Dermis blood vessel endothelial cell (primary cell): ENCODE measurements at regions not wholly inside any gene's neighbourhood (a gene's known extent, or its start where the extent isn't known, plus 50 kb on each side); places are given as distances from the start of the nearest gene placed in this dataset.

Experiments
- DNase-seq: peaks from one replicate; pipeline ENCODE4 v3.0.0; 2010

- DNase-seq: no peak
These were observed 157.0 kb upstream of the ID2 start for GRCh38 chr2:8524823-8525222.

- DNase-seq: no peak
These were observed 156.6 kb upstream of the ID2 start for GRCh38 chr2:8525236-8525581.

GRCh38 chr2:8525582-8526402 is 156.1 kb upstream of the ID2 start:
- DNase-seq: no peak

GRCh38 chr2:8526403-8526696 is 155.5 kb upstream of the ID2 start:
- DNase-seq: no peak

GRCh38 chr2:8527031-8527430 is 154.8 kb upstream of the ID2 start:
- no peak for DNase-seq

- DNase-seq: no peak
These were observed 154.2 kb upstream of the ID2 start for GRCh38 chr2:8527676-8528075.

GRCh38 chr2:8528863-8529262 is 153.0 kb upstream of the ID2 start:
- no peak for DNase-seq

GRCh38 chr2:8529706-8530277 is 152.1 kb upstream of the ID2 start:
- no peak for DNase-seq

GRCh38 chr2:8531481-8531880 is 150.4 kb upstream of the ID2 start:
- DNase-seq: no peak

GRCh38 chr2:8532438-8532837 is 149.4 kb upstream of the ID2 start:
- DNase-seq: no peak

GRCh38 chr2:8533923-8534322 is 147.9 kb upstream of the ID2 start:
- DNase-seq: no peak

- DNase-seq: no peak
These were observed 147.5 kb upstream of the ID2 start for GRCh38 chr2:8534386-8534728.

GRCh38 chr2:8534729-8535468 is 147.0 kb upstream of the ID2 start:
- no peak for DNase-seq

GRCh38 chr2:8535469-8535795 is 146.4 kb upstream of the ID2 start:
- no peak for DNase-seq

- DNase-seq: no peak
These were observed 145.8 kb upstream of the ID2 start for GRCh38 chr2:8535821-8536685.

- DNase-seq: no peak
These were observed 144.9 kb upstream of the ID2 start for GRCh38 chr2:8536686-8537561.

- no peak for DNase-seq
These were observed 144.2 kb upstream of the ID2 start for GRCh38 chr2:8537562-8538155.

- no peak for DNase-seq
These were observed 143.3 kb upstream of the ID2 start for GRCh38 chr2:8538531-8538930.

- no peak for DNase-seq
These were observed 142.8 kb upstream of the ID2 start for GRCh38 chr2:8538931-8539621.

- no peak for DNase-seq
These were observed 141.9 kb upstream of the ID2 start for GRCh38 chr2:8539743-8540551.
